ENCODE measurements at regions not wholly inside any gene's neighbourhood (a gene's known extent, or its start where the extent isn't known, plus 50 kb on each side); places are given as distances from the start of the nearest gene placed in this dataset.

DNA sequence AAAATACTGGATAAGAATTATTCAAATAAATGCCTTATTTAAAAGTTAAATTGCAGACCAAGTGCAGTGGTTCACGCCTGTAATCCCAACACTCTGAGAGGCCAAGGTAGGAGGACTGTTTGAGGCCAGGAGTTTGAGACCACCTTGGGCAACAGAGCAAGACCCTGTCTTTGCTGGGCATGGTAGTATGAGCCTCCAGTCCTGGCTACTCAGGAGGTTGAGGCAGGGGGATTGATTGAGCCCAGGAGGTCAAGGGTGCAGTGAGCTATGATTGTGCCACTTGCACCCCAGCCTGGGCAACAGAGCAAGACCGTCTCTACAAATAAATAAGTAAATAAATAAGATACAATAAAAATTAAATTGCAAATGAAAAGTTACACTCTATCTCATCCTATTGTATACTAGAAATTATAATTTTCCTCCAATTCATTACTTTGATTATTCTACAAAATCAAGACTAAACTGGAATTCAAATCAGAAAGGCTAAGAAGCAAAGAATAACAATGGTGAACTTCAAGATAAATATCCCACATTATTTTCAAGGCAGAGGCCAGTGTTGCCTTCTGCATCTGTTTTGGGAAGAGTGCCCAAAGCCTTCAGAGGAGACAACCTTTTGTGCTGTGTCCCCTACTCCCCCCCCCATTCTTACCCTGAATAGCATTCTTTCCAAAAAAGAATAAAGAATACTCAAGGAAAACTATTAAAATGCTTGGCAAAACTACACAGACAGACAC, 73.3 kb upstream of the IRF2BP2 start:
- no peak for TF ChIP-seq POLR2AphosphoS5 (IDR thresholded peaks at IDR 0.05)
- TF ChIP-seq, protein P1, sequence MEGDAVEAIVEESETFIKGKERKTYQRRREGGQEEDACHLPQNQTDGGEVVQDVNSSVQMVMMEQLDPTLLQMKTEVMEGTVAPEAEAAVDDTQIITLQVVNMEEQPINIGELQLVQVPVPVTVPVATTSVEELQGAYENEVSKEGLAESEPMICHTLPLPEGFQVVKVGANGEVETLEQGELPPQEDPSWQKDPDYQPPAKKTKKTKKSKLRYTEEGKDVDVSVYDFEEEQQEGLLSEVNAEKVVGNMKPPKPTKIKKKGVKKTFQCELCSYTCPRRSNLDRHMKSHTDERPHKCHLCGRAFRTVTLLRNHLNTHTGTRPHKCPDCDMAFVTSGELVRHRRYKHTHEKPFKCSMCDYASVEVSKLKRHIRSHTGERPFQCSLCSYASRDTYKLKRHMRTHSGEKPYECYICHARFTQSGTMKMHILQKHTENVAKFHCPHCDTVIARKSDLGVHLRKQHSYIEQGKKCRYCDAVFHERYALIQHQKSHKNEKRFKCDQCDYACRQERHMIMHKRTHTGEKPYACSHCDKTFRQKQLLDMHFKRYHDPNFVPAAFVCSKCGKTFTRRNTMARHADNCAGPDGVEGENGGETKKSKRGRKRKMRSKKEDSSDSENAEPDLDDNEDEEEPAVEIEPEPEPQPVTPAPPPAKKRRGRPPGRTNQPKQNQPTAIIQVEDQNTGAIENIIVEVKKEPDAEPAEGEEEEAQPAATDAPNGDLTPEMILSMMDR (IDR thresholded peaks at IDR 0.05): no peak

All from transverse colon (tissue), 4 donors.